ENCODE measurements at regions not wholly inside any gene's neighbourhood (a gene's known extent, or its start where the extent isn't known, plus 50 kb on each side); places are given as distances from the start of the nearest gene placed in this dataset.
"Not testable (repeated sequence)": the region's sequence is repeated elsewhere in the genome, so short reads cannot be mapped to it uniquely, and the experiment has no call there.

GRCh38 chr4:74544655-74545361 is 99.9 kb downstream of the AREG start:
- DNase-seq: no peak

GRCh38 chr4:74545448-74545847 is 100.5 kb downstream of the AREG start:
- no peak for DNase-seq

- DNase-seq: no peak
Measured at GRCh38 chr4:74546057-74546456, 101.1 kb downstream of the AREG start.

GRCh38 chr4:74547042-74547441 is 102.1 kb downstream of the AREG start:
- no peak for DNase-seq

GRCh38 chr4:74548561-74548960 is 103.6 kb downstream of the AREG start:
- no peak for DNase-seq

GRCh38 chr4:74549936-74550335 is 105.0 kb downstream of the AREG start:
- DNase-seq: peak; percentile 46

GRCh38 chr4:74555231-74555630 is 110.3 kb downstream of the AREG start:
- no peak for DNase-seq

GRCh38 chr4:74555843-74556242 is 110.9 kb downstream of the AREG start:
- no peak for DNase-seq

GRCh38 chr4:74559853-74560252 is 114.9 kb downstream of the AREG start:
- no peak for DNase-seq

GRCh38 chr4:74567981-74568380 is 123.0 kb downstream of the AREG start:
- no peak for DNase-seq

GRCh38 chr4:74570095-74570494 is 125.2 kb downstream of the AREG start:
- DNase-seq: no peak

GRCh38 chr4:74578329-74578728 is 133.4 kb downstream of the AREG start:
- no peak for DNase-seq

- DNase-seq: not testable (repeated sequence)
Measured at GRCh38 chr4:74578865-74579264, 133.9 kb downstream of the AREG start.

GRCh38 chr4:74583089-74583700 is 138.3 kb downstream of the AREG start:
- DNase-seq: no peak

GRCh38 chr4:74583757-74584156 is 138.8 kb downstream of the AREG start:
- DNase-seq: no peak

GRCh38 chr4:74588350-74588749 is 143.4 kb downstream of the AREG start:
- DNase-seq: no peak

- DNase-seq: no peak
Measured at GRCh38 chr4:74590476-74590875, 145.5 kb downstream of the AREG start.

- DNase-seq: no peak
Measured at GRCh38 chr4:74598611-74599325, 153.8 kb downstream of the AREG start.

- DNase-seq: no peak
Measured at GRCh38 chr4:74603186-74603585, 158.2 kb downstream of the AREG start.

- no peak for DNase-seq
Measured at GRCh38 chr4:74608151-74608949, 163.4 kb downstream of the AREG start.

GRCh38 chr4:74610491-74610890 is 165.6 kb downstream of the AREG start:
- DNase-seq: no peak

GRCh38 chr4:74612837-74613236 is 167.9 kb downstream of the AREG start:
- no peak for DNase-seq

GRCh38 chr4:74613266-74613665 is 168.3 kb downstream of the AREG start:
- DNase-seq: no peak

Data from fibroblast of skin of back (primary cell).